CMK (cell line): ENCODE measurements at regions not wholly inside any gene's neighbourhood (a gene's known extent, or its start where the extent isn't known, plus 50 kb on each side); places are given as distances from the start of the nearest gene placed in this dataset.

Experiments
- DNase-seq: peaks from one replicate; pipeline ENCODE4 v3.0.0-alpha.2; 2010; ENCODE audit warnings: low read depth

DNA sequence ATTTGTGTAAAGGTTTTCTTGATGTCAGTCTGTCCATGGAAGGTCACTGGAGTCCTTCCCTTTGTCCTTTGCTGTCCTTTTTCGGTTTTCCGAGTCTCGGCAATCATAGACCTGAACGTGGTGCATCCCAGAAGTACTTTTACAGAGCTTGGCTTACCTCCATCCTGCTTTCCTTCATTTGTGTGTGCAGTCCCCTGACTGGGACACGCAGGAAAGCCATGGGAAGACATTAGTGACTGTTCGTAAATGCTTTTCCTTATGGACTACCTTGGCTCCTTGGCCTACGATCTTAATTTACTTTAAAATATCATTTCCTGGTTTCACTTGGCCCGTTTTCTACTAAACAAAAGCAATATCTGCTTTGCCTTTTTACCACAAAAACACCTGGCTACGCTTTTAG is 328.4 kb upstream of the RARB start:
- no peak for DNase-seq

DNA sequence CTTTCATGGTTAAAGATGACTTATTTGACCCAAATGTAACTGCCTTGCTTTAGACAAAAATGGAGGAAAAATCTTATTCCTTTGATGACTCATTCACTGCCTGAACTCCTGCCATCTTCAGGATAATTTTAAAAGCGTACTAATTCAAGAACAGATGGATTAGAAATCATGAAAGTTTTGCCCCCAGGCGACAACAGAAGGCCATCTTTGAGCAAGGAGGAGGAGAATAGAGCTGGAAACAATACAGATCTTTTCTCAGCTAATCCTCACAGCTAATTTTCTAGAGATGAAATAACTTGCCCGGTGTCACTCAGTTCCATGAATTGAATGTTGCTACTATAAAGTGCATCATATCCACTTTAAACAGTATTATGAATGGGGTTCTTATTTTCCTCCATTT is 324.7 kb upstream of the RARB start:
- DNase-seq = no peak

DNA sequence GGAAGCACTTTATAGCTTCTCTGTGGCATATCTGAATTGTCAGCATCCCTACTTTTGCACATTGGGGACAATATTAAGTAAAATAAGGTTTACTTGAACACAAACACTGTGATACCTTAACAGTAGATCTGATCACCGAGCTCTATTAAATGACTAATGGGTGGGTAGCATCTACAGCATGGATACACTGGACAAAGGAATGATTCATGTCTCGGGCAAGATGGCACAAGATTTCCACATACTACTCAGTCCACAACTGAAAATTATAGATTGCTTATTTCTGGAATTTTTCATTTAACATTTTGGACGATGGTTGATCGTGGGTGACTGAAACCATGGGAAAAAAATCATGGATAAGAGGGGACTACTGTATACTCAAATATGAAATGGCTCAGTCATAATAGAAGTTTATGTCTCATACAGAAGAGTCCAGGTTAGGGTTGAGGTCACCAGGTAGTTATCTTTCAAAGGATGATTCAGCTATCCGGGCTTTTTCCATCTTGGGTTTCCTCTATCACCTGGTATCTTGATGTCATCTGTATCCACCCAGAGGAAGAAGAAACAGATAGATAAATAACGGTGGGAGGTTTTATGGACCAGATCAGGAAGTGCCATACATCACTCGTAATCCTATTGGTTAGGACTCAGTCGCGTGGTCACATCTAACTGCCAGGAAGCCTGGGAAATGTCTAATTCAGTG is 320.0 kb upstream of the RARB start:
- DNase-seq = no peak

DNA sequence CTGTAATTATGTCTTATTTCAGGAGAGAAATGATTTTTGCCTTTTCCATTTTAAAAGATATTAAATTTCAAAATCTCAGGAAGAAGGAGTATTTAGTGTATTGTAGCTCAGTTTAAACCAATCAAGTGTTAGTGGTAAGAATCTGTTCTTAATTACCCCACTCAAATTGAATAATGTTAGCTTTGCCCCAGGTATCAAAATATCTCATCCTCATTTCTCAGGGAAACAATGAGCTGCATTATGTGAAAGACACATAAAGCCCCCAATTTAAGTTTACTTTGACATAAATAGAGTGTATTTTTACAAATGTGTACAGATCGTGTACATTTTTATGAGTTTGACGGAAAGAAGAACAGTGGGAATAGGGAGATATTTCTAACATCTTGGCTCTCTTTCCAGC is 317.4 kb upstream of the RARB start:
- DNase-seq = no peak

DNA sequence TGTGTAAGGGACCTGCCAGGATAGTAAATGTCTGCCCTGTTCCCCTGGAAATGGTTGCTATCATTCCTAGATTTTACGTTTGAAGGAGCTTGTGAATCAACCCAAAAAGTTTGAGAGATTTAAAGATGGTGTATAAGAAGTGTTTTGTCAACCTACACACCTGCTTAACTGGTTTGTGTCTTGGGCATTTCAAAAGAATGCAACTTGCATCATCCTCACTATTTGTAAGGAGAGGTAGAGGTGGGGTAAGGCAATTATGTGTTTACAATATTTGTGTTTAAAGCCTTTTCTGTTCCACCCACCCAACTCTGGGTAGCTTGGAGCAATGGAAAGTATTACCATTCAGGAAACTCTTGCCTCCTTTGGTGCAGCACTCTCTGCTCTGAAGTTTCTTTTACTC is 314.2 kb upstream of the RARB start:
- DNase-seq = no peak

DNA sequence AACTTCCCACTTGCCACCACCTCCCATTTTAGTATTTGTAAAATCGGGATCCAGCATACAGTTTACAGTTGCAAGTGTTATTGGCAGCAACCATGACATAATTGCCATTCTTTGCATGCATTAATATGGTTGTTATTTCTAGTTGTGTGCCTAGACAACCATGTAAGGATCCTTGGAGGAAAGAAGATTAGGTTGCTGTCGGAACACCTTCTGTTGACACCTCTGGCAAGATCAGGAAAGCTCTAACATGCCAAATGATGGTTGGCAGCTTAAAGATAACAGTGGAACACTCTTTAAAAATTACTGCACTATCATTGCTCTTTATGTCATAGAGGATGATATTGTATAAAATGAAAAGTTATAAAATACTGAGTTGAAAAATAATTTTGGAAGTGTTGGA is 313.5 kb upstream of the RARB start:
- no peak for DNase-seq

DNA sequence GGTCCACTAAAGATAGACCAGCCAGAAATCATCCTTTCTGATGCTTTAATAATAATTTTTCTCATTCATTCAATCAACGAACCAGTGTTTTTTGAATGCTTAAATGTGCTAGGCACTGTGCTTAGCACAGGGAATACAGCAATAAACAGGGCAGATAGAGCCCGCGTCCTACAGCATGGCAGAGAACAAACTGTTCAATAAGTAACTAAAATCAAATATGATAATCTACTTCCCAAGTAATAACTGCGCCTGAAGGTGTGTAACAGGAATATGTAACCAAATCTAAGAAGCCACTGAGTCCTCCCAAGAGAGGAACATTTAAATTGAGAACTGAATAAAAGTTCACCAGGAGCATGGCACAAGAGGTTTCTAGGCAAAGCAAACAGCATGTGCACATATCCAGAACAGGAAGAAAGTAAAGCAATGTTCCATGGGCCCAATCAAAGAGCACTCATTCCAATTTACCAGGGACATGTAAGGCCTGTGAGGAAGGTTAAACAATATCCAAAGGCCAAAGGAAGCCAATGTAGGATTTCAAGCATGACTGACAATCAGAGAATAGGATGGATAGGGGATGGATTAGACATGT is 311.0 kb upstream of the RARB start:
- DNase-seq = no peak

DNA sequence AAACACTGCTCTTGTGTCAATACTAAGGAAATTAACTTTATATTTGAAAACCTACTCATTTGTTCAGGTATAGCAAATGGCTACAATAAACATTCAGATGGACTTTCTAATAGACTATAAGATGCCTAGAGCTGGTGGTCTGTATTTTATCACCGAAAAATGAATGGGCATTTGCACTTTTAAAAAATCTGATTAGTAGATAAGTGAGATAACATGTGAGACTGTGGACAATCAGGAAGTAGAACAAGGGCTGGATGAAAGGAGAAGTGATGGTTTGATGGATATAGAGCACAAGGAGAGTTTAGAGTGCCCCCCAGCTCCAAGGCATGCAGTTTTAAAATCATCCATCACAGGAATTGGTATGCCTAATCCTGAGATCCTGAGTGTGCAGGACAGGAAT is 308.4 kb upstream of the RARB start:
- DNase-seq = no peak

DNA sequence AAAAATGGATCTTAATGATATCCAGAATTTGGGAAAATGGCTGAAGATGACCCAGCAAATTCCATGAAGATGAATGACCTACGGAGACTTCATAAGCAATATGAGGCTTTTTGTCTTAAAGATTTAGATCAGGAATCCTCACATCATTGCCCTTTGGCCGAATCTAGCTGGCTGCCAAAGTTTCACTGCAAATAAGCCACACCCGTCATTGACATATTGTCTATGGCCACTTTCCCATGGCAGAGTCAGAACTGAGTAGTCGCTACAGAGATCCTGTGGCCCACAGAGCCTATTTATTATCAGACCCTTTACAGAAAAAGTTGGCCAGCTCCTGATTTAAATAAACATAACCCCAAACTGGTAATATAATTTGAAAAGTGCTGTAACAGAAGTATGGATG is 307.4 kb upstream of the RARB start:
- no peak for DNase-seq

DNA sequence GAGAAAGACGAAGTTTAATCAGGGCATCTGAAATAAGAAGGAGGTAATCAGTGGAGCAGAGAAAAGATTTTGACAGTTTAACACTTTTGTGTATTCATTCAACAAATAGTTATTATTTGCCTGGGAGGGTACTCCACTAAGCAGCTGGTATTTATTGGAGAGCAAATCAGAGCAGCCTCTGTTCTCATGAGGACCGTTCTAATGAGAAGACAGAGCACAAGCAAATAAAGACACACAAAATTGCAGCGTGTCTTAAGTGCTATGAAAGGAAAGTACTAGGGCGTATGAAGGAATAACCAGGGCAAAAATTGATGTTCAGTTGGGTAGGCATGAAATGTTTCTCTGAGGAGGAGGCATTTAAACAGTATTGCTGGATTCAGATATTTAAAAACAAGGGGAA is 302.9 kb upstream of the RARB start:
- no peak for DNase-seq

DNA sequence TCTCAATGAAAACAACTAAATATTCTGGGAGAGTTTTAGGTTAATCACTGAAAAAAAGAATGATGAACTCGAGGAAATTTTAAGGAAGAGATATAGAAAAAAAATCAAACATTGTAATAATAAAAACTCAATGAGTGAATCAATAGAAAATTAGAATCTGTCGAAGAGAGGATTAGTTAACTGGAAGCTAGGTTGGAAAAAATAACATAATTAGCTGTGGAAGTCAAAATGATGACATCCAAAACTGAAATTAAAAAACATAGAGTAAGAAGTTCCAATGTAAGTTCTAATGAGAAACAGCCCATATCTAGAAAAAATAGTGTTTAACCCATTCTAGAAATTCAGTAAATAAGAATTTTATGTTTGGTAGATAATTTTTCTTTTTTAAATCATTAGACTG is 299.3 kb upstream of the RARB start:
- DNase-seq = no peak

DNA sequence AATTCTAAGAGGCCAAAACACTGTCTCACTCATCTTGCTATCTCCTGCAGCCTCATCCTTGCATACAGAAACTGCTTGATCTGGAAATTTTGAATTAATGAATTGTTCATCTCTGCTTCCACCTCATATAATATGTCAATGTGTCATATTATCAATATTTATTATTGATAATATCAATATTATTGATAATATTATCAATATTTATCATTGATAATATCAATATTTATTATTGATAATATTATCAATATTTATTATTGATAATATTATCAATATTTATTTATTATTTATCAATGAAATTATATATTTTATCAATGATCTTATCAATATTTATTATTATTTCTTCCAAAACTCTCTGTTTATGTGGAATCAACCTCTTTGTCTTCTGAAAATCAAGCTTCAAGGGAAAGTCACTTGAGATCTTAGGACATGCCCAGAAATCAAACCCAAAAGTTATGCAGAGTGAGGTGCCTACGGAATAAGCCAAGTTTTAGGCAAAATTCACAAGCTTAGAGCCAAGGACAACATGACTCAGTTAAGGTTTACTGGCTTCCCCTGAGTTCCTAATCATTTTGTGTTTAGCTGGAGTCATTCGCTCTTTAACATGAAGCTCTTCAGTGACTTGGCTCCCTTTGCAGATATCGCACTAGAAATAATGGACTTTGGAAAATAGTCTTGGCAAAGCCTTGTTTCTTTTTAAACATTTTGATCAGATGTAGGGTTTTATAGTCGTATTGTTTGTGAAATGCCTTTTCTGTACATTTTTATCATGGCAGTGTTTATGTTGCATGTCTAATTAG is 297.1 kb upstream of the RARB start:
- no peak for DNase-seq

DNA sequence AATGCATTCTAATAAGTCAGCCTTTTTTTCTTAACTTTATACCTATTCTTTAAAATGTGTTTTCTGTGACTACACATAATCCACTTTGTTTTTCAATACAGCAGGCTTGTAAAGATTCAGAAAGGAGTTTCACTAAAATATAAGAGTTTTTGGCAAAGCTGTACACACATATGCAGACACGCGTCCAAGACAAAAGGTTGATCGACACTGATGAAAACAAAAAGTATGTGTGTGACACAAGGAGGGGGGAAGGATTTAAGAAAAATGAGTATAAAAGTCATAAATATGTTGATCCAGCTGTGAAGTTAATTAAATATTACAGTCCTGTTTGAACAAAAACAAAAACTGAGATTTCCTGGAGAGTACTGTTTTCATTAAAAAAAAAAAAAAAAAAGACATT is 294.5 kb upstream of the RARB start:
- DNase-seq = no peak

DNA sequence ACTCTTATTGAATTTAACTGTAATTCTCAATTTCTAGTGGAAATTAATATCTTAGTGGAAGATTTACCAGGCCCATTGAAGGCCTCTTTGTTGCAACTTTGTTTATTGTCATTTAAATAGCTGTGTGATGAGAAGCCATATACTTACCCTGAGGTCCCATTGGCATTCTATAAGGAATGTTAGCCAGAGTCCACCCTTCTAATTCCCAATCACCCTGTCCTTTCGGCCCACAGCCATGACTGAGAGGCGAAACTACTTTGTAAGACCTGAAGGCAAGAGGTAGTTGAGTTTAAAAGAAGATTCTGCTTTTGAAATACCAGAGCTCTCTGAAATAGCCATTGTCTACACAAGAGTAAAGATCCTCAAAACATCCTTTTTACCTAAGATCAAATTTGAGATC is 290.5 kb upstream of the RARB start:
- no peak for DNase-seq

DNA sequence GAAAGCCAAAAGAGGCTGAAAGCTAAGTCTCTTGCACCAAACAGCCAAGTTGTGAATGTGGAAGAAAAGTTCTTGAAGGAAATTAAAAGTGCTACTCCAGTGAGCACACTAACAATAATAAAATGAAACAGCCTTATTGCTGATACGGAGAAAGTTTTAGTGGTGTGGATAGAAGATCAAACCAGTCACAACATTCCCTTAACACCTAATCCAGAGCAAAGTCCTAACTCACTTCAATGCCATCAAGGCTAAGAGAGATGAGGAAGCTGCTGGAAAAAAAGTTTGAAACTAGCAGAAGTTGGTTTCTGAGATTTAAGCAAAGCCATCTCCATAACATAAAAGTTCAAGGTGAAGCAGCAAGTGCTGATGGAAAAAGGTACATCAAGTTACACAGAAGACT is 288.8 kb upstream of the RARB start:
- no peak for DNase-seq

DNA sequence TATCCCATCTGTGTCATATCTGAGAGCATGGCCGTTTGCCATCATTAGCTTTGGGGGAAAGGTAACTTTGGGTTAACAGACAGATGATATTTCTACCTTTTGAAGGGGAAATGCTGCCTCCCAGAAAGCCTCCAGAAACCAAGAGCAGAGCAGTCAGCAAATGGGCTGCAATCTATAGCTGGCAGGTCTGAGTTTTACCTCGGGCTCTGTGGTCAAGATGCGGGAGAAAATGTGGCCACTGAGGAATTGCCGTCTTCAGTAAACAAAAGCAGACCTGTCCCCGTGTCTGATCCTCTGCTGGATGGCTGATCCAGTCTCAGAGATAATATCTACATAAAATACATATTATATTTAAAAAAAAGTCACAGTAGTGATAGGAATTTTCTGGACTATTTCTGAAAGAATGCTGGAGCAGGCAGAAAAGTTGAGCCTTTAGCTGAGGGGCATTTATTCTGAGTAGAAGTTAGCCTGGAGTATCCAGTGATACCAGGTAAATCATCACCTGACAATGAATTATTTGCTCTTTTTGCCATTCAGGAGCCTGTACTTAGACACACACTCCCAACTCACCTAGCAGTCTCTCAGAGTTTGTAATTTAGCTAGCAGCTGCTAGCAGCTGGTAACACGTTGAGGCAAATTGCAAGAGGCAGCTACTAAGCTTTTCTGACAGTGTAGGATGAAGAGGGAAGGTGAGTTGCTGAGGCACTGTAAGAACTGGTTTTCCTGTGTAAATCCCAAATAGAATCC is 285.3 kb upstream of the RARB start:
- DNase-seq = no peak

DNA sequence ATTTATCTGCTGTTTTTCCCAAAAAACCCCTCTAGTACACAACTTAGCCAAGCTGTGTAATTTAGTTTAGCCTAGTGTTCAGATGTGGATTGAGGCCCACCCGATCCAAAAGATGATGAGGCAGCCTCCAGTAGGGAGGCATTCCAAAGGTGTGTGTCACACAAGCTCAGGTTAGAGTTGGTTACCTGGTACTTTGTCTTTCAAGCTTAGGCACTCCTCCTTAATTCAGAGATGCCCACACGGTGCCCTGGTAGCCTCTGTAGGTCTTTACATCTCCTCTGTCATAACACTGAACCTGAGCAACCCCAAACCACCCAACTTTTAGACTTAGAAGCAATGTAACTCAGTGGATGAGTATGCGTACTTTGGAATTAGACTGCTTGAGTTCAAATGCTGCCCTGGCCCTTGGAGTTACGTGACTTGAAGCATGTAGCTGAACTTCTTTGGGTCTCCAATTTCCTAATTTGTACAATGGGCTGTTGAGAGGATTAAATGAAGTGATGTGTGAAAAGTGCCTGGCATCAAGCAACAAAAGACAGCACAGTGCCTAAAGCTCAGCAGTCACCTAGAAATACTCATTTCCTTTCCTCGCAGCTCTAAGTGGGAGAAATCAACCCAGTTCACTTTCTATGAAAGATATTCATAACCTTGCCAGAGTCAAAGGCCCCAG is 284.6 kb upstream of the RARB start:
- no peak for DNase-seq

DNA sequence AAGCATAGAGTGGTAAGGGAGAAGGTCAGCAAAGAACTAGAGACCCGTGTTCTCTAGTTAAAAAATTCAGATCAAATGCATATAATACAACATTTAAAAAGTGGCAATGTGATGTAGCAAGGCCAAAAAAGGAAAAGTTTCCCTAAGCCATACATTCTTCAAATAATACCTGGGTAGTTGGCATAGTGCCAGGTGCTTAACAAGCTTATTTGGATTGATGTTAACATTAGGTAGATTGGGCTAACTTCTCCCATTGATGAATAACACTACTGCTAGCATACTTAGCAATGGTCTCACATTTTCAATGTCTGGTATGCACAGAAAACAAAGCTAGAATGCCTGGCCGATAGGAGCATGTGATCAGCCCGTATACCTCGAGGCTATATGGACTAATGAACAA is 283.6 kb upstream of the RARB start:
- no peak for DNase-seq

DNA sequence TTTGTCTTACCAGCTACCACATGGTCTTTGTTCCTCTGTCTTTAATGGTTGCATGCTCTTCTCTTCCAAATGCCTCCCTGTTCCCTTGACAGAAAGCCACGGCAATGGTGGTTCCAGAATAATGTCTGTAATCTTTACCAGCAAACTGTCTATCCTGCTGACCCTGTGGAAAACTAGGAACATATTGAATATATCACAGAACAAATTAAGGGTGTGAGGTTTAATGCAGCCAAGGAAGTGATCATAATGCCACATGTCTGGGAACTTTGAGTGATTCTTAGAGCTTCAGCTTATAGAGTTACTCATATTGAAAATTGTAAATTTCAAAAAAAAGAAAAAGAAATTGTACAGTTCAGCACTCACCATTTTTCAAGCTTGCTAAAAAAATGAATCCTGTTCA is 282.9 kb upstream of the RARB start:
- no peak for DNase-seq

DNA sequence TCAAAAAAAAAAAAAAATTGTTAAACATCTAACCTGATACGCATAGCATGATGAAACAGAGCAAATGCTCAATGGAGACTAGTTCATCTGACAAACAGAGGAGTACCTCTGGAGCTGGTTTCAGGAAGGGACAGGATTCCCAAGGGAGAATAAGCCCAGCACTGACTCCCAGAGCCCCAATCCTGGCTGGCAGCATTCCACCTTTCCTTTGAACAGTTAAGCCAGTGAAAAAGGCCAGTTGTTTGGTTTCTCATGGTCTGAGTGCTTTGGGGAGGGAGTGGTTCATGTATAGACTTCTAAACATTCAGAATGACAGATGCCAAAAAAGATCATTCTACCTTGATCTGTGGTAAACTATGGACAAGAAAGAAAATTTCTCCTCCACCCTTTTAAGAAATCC is 277.9 kb upstream of the RARB start:
- DNase-seq = no peak

DNA sequence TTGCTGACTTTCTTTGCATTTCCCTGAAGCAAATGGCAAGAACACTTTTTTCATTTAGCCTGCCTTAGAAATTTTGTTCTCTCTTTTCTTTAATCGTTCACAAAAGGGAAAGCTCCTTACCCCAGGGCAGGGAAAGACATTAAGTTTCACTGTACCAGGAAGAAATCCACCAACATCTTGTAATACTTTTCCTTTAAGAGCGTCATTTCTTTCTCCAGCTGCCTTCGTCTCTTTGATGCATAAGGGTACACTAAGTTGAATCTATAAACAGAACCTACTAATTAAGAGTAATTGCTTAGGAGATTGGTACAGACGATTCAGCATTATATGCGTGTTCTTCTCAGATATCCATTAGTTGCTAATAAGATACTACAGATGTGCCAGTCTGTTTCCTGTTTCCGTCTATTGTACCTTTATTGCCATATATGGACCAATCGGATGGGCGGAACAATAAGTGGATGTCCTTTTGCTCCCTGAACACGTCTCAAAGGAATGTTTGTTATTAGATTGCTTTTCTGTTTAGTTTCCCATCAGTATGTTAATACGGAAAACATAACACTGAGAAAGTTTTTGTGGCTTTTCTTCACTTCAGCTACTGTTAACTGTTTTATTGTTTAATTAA is 276.7 kb upstream of the RARB start:
- DNase-seq = no peak

DNA sequence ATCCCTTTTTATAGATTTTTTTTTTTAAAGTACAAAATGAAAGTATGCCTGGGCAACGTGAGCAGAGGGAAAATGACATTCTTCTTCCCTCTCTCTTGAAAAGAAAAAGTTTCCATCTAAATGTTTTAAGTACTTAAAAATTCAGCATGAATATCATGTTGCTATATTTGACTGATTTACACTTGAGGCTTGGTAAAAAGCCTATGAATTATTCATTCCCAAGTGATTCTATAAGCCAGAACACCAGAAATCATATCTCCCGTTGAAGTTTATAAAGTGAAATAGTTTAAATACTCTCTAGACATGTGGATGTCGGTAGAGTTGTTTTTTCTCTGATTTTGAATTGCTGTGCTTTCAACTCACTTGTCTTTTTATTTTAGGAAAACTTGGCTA is 276.2 kb upstream of the RARB start:
- no peak for DNase-seq
